DMS53 treated with DMSO at 0.1 percent for 48 hours (cell line): ENCODE measurements at regions not wholly inside any gene's neighbourhood (a gene's known extent, or its start where the extent isn't known, plus 50 kb on each side); places are given as distances from the start of the nearest gene placed in this dataset.
A peak's percentile ranks its signal among the peaks of the same experiment; 100 is the strongest.
"Not testable (repeated sequence)": the region's sequence is repeated elsewhere in the genome, so short reads cannot be mapped to it uniquely, and the experiment has no call there.

Experiments
- DNase-seq: peaks from one replicate; lab custom pipeline; 2025; ENCODE audit not compliant: unreplicated experiment; lab: John Stamatoyannopoulos, UW

- DNase-seq = peak; percentile 13
Observed at GRCh38 chr2:16773080-16773713, 107.6 kb upstream of the CYRIA start.

- DNase-seq = no peak
Observed at GRCh38 chr2:16767789-16768476, 102.3 kb upstream of the CYRIA start.

GRCh38 chr2:16765356-16765755 is 99.7 kb upstream of the CYRIA start:
- no peak for DNase-seq

GRCh38 chr2:16764487-16764886 is 98.9 kb upstream of the CYRIA start:
- no peak for DNase-seq

- DNase-seq = no peak
Observed at GRCh38 chr2:16763493-16763899, 97.9 kb upstream of the CYRIA start.

- DNase-seq = no peak
Observed at GRCh38 chr2:16763056-16763455, 97.4 kb upstream of the CYRIA start.

GRCh38 chr2:16760426-16760825 is 94.8 kb upstream of the CYRIA start:
- no peak for DNase-seq

- peak; percentile 56 for DNase-seq
Observed at GRCh38 chr2:16756831-16757644, 91.4 kb upstream of the CYRIA start.

GRCh38 chr2:16755442-16755841 is 89.8 kb upstream of the CYRIA start:
- no peak for DNase-seq

GRCh38 chr2:16753025-16753424 is 87.4 kb upstream of the CYRIA start:
- DNase-seq = not testable (repeated sequence)

GRCh38 chr2:16750925-16751214 is 85.2 kb upstream of the CYRIA start:
- DNase-seq = not testable (repeated sequence)

- DNase-seq = no peak
Observed at GRCh38 chr2:16750175-16750924, 84.7 kb upstream of the CYRIA start.

- DNase-seq = not testable (repeated sequence)
Observed at GRCh38 chr2:16748511-16749266, 83.1 kb upstream of the CYRIA start.

- DNase-seq = no peak
Observed at GRCh38 chr2:16747689-16748088, 82.1 kb upstream of the CYRIA start.

- no peak for DNase-seq
Observed at GRCh38 chr2:16747257-16747656, 81.6 kb upstream of the CYRIA start.

- no peak for DNase-seq
Observed at GRCh38 chr2:16746833-16747232, 81.2 kb upstream of the CYRIA start.

GRCh38 chr2:16746329-16746728 is 80.7 kb upstream of the CYRIA start:
- DNase-seq = no peak

- no peak for DNase-seq
Observed at GRCh38 chr2:16745466-16745865, 79.8 kb upstream of the CYRIA start.

- no peak for DNase-seq
Observed at GRCh38 chr2:16744521-16744920, 78.9 kb upstream of the CYRIA start.

- DNase-seq = no peak
Observed at GRCh38 chr2:16742026-16742425, 76.4 kb upstream of the CYRIA start.

GRCh38 chr2:16741498-16741897 is 75.9 kb upstream of the CYRIA start:
- DNase-seq = no peak
